Astrocyte of the hippocampus (primary cell): ENCODE measurements at regions not wholly inside any gene's neighbourhood (a gene's known extent, or its start where the extent isn't known, plus 50 kb on each side); places are given as distances from the start of the nearest gene placed in this dataset.

Experiments
- DNase-seq: peaks from one replicate; pipeline ENCODE4 v3.0.0; 2011; ENCODE audit warnings: low read depth, low spot score

DNA sequence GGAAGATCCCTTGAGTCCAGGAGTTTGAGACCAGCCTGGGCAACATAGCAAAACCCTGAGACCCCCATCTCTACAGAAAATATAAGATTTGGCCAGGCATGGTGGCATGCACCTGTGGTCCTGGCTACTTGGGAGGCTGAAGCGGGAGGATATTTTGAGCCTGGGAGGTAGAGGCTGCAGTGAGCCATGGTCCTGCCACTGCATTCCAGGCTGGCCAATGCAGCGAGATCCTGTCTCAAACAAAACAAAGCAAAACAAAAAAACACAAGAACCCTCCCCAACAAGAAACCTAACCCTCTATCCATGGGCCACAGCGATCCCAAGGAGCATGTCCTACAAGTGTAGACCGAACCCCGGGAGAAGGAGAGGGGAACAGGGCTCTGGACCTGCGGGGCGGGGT lies 133.3 kb downstream of the MGAT5B start:
- no peak for DNase-seq

DNA sequence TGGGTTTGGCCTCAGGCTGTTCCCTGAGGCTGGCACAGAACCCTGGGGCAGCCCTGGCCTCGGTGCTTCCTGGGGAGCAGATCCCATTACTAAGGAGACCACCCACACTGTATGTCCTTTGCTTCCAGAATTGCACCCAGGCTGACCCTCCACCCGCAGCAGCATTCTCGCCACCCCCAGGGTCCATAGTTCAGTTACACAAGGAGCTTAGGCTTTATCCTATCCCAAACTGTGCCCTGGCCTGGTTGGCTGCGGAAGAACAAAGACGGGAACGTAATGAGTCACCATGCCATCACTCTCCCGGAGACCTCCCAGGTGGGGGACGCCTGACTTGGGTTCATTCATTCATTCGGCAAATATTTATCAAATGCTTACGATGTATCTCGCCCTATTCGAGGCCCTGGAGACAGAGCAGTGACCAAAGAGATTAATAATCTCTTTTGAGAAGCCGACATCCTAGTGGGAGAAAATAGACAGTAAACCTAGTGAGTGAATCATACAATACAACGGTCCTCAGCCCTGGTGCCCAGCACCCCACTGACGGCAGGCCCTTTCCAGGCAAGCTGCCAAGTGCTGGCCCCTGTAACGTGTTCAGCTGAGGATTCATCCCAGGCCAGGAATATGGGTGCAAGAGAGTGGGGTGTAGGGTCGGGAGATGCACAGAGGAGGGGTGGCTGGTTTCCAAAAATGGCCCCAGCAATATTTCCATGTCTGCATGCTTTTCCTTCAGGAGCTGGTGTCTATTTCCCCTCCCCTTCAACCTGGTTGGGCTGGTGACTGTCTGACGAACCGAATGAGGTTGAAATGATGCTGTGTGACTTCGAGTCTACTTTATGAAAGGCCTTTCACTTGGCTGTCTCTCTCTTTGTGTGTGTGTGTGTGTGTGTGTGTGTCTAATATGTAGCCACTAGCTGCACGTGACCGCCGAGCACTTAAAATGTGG lies 134.2 kb downstream of the MGAT5B start:
- DNase-seq = peak; percentile 95

DNA sequence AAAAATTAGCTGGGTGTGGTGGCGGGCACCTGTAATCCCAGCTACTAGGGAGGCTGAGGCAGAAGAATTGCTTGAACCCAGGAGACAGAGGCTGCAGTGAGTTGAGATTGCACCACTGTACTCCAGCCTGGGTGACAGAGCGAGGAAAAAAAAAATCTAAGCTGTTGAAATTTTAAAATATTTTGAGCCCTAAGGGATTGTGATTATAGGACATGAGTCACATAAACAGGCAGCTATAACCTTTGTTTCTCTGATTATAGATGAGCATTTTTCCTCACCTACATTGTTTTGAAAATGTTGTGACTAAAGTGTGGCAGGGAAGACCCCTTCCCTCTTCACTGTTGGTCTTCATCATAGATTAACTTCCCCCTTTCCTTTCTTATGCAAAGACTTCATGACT lies 135.5 kb downstream of the MGAT5B start:
- no peak for DNase-seq

DNA sequence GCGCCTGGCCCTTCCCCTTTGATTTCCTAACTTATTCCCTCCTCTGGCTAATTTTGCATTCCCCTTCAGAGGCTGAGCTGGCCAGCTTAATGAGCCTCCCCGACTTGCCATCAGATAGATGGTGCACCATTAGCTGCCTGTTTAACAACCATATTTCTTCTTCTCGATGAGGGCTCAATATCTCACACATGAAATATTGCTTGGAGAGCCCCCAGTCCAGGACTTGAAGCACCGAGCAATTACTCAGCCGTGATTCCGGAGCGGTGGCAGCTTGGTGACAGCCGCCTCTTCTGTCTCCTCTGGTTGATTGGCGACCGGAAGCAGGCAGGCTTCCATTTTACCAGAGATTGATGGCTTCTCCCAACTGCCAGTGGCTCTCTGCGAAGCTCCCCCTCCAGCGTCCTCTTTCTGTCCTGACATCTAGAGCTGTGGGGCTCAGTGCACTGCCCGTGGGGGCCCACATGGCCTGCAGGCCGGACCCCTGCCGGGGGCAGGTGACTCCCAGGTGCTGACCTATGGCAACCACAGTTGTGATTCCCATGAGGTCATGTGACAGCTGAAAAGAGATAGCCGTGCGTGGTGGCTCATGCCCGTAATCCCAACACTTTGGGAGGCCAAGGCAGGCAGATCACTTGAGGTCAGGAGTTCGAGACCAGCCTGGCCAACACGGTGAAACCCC lies 133.7 kb upstream of the SEC14L1 start:
- no peak for DNase-seq

DNA sequence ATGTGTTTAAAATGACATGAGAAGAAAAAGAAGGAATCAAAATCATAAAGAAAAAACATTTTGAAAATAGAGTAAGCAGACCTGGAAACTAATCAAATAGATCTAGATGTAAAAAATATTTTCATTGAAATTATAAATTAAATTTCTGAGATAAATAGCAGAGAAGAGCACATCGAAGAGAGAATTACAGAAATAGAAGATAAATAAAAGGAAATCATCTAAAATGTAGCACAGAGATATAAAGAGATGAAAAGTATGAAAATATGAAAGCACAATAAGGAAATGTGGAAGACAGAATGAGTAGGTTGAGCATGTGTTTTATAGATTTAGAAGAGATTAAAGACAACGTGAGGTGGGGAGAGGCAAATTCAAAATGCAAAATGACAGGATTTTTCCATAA lies 130.9 kb upstream of the SEC14L1 start:
- no peak for DNase-seq

DNA sequence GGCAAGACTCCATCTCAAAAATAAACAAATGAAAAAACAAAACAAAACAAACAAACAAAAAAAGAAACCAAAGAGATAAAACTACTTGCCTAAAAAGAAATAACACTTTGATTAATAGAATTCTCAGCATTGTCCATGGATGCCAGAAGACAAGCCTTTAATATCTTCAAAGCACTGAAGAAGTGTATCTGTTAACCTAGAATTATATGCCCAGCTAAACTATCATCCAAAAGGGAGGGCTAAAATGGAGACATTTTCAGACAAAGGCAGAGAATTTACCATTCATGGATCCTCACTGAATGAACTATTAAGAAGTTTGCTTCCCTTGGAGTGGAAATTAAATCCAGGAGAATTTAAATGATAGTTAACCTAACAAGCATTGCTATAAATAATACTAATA lies 130.1 kb upstream of the SEC14L1 start:
- no peak for DNase-seq

DNA sequence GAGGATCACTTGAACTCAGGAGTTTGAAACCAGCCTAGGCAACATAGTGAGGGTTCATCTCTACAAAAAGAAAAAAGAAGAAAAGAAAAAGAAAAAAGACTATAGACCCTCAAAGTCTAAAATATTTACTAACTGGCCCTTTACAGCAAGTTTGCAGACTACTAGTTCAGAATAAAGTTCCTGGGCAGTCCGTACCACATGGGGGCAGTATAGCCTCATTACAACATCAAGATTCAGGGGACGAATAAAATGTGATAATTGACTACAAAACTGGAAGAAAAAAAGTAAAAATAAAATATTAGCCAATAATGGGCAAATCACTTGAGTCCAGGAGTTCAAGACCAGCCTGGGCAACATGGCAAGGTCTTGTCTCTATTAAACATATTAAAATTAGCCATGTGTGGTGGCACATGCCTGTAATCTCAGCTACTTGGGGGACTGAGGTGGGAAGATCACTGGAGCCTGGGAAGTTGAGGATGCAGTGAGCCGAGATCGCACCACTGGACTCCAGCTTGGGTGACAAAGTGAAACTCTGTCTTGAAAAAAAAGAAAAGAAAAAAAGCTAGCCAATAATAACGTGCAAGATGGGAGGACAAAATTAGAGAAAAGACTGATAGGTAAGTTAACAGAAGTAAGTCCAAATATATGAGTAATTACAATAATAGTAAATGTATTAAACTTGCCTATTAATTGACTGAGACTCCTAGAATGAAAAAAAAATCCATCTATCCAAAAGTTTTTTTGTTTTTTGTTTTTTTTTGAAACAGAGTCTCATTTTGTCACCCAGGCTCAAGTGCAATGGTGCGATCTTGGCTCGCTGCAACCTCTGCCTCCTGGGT lies 129.4 kb upstream of the SEC14L1 start:
- peak; percentile 67 for DNase-seq

DNA sequence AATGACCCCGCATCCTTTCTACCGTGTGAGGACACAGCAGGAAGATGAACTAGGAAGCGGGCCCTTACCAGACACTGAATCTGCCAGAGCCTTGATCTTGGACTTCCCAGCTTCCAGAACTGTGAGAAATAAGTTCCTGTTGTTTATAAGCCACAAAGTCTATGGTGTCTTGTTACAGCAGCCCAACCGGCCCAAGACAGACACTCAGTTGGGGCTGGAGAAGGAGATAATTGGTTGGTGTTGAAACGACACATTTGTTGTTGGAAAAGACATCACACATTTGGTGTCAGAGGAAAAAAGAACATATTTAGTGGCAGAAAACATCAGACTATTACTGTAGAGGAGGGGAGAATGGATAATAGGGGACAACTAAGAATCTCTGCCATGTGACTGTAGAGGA lies 122.3 kb upstream of the SEC14L1 start:
- no peak for DNase-seq

DNA sequence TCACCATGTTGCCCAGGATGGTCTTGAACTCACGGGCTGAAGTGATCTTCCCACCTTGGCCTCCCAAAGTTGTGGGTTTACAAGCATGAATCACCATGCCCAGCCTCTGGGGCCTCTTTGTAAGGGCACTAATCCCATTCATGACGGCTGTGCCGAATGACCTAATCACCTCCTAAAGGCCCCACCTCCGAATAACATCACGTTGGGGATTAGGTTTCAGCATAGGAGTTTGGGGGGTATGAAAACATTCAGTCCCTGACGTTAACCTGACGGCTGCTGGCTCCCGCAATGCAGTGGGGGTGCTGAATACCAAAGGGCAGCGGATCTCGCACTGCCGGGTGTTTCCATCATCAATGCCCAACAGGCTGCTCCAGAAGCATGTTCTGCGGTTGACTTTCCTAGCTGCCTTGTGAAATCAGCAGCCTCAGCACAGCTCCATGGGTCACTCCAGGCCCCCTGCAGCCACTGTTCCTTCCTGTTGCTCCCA lies 120.8 kb upstream of the SEC14L1 start:
- DNase-seq = peak; percentile 48

DNA sequence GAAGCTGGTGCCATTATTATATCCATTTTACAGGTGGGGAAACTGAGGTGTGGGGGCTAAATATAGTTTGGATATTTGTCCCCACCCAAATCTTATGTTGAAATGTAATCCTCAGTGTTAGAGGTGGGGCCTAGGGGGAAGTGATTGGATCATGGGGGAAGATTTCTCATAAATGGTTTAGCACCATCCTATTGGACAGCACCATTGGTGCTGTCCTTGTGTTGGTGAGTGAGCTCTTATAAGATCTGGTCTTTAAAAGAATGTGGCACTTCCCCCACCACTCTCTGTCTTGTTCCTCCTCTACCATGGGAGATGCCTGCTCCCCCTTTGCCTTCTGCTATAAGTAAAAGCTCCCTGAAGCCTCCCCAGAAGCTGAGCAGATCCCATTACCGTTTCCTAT lies 119.8 kb upstream of the SEC14L1 start:
- no peak for DNase-seq

DNA sequence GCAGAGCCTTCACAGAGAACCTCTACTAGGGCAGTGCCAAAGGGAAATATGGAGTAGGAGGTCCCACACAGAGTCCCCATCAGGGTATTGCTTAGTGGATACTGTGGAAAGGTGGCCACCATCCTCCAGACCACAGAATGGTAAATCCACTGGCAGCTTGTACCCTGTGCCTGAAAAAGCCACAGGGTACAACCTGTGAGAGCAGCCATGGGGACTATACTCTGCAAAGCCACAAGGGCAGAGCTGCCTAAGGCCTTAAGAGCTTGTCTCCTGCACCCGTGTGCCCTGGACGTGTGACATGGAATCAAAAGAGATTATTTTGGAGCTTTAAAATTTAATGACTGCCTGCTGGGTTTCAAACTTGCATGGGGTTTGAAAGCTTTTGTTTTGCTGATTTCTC lies 118.0 kb upstream of the SEC14L1 start:
- DNase-seq = no peak

DNA sequence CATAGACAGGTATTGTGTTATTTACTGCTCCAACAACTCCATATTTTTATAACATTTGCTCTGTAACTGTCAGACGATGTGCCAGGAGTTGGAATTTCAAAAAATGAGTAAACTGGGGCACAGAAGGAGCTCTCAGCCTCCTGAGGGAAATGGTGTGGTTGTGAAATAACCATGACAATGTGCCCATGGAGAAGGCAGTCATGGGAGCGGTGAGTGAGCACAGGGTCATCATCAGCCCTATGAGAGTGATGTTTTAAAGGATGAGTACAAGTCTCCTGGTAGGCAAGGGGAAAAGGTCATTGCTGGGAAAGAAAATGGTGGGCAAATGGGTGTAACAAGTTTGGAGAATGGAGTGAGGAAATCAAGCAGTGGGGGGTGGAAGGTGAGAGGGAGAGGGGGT lies 115.0 kb upstream of the SEC14L1 start:
- DNase-seq = no peak

DNA sequence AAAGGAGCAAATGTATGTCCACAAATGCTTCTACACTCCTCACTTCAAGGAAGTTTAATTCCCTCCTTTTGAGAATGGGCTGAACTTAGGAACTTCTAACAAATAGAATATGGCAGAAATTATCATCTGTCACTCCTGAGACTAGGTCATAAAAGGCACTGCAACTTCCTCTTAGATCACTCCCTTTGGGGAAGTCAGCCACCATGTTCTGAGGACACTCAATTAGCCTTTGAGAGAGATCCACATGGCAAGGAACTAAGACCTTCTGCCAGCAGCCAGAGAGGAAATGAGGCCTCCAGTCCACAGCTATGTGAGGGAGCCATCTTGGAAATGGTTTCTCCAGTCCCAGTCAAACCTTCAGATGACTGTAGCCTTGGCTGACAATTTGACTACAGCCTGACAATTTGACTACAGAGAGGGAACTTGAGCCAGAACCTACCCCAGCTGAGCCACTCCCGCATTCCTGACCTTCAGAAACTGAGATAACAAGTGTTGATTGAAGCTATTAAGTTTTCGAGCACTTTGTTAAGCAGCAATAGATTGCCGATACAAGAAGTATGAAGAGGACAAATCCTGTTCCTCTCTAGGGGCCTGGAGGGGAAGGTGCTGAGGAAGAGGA lies 113.4 kb upstream of the SEC14L1 start:
- DNase-seq = no peak

DNA sequence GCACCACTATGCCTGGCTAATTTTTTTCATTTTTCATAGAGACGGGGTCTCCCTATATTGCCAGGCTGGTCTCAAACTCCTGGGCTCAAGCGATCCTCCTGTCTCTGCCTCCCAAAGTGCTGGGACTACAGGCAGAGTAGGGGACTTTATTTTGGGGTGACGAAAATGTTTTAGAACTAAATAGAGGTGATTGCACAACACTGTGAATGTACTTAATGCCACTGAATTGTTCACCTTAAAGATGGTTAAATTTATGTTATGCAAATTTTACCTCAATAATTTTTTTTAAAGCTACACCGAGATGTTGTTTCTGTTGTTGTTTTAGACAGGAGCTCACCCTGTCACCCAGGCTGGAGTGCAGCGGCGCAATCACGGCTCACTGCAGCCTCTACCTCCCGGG lies 111.9 kb upstream of the SEC14L1 start:
- no peak for DNase-seq

DNA sequence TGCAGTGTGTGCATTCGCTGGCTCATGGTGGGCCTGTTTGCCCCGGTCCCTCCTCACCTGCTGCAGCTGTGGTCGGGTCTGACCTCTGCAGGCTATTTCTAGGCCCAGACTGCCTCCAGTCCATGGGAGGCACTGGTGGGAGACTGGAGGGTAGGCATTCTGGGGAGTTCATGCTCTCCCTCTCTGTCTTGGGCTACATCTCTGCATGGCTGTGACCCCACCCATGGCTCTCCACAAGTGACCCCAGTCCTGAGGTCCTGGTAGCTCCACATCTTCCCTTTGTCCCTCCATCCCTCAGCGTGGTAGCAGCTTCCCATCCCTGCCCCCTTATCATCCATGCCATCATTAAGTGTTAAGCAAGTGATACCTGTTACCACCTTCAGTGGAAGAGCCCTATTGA lies 107.8 kb upstream of the SEC14L1 start:
- DNase-seq = no peak

DNA sequence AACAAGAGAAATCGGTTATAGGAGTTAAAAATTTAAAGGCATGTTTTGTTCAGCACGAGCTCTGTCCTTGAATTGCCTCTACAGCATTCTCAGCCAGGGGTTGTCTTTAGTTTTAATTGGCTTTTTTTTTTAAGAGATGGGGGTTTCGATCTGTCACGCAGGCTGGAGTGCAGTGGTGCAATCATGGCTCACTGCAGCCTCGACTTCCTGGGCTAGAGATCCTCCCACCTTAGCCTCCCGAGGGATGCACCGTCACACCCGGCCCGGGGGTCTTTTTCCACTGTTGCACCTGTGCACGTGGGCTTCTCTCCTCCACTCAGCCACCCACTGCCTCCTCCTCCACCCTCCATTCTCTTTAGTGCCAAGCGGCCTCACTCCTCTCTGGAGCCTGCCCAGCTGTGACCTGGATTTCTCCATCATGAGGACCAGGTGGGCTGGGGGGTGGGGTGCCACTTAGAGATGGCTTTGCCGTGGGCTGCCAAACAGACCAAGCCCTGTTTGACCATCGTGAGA lies 106.8 kb upstream of the SEC14L1 start:
- DNase-seq = no peak

DNA sequence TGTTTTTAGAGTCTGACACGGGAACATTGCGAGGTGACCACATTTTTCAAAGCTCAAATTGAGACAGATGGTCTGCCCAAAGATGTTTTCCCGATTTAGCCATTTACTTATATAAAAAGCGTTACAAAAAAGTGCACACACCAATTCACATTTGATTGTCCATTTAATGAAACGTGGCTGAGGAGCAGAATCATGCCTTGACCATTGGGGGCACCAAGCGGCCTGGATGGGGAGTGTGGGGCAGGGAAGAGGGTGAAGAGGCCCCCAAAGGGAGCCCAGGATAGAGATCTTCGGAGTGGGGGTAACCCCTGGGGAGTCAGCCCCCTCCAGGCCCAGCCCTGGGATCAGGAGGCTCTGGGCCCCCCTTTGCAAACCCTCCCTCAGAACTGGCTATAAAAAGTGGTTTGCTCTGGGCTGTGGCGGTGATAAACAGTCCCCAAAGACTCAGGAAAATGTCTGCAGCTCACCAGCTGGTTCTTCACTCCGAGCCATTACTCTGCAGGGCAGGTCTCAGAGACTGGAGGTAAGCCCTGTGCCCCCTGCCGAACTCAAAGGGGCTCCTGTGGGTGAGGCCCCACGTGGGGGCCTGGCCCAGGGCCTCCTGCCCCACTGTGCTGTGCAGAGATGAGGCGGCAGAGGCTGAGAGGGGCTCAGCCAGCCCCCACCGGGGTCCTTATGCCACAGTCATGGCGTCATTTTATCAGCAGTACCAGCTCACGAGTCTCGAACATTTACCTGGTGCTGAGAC lies 105.9 kb upstream of the SEC14L1 start:
- DNase-seq = no peak

DNA sequence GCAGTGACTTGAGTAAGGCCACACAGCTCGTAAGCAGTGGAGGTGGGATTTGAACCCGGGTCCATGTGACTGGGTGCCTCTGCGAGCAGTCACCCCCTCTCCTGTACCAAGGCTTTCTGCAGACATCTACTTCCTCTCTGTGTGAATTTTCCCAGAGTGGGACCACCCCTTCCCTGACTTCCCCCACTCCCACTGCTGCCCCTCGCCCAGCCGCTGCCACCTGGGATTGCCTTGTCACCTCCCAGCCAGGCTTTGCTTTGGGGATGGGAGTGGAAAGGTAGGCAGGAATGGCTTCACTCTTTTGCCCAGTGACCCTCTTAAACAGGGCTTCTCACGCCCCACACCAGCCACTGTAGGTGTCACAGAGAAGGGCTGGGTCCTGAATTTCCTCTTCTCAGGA lies 105.2 kb upstream of the SEC14L1 start:
- DNase-seq = no peak

DNA sequence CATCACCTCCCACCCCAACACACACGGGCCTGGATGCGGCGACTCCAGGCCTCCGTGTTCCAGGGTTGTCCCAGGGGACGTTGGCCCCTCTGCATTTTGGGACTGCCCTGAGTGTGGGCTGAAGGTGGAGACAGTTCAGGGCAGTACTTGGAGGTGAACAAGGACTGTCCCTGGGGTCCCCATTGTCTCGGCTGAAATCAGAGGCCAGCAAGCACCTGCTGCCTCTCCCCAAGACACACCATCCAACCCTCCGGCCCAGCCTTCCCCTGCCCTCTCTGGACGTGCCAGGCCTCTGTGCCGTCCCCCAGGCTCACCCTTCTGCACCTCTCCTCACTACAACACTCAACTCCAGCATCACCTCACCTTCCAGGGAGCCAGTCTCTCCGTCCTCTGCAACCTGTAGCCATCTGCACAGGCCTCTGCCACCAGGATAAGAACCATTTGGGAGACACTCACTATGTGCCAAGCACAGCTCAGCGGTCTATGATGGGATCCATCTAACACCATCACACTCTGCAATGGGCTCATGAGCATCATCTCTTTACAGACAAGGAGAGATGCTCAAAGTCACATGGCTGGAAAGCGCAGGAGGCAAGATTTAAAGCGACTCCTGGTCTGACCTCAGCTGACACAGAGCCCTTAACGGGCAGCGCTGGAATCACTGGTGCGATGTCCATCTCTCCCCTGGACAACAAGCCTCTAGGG lies 104.5 kb upstream of the SEC14L1 start:
- DNase-seq = no peak

DNA sequence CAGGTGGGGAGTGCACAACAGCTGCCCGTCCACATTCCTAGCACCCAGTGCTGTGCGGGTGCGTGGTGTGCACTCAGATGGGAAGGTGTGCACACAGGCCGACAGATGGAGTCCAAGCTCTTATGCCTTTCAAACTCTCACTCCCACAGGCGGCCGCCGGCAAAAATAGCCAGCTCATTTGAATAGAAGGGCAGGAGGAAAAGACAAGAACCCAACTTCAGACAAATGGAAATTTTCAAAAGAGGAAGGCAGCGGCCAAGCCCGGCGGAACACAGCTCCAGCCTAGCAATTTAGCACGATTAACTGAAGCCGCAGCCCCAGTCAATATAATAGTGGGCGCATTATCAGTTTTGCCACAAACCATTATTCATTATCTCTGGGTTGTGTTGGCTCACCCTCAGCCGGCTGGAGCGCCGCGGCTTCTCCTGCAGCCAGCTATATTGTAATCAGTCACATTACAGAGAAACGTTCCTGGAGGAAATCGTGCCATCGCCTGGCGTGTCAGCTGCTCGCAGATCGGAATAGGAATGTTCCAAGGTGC lies 103.9 kb upstream of the SEC14L1 start:
- DNase-seq = peak; percentile 59
